KOPT-K1 (cell line): ENCODE measurements at regions not wholly inside any gene's neighbourhood (a gene's known extent, or its start where the extent isn't known, plus 50 kb on each side); places are given as distances from the start of the nearest gene placed in this dataset.

Experiments used
- H3K27ac ChIP-seq: fragments of 200-600 bp; sonication (generic); 2 replicates; pipeline ENCODE4 v1.5.1; 2016; ENCODE audit warnings: antibody characterized with exemption, mild to moderate bottlenecking, low read depth, low read length; ENCODE audit not compliant: poor library complexity, severe bottlenecking
- H3K36me3 ChIP-seq: fragments of 200-600 bp; sonication (generic); 2 replicates; pipeline ENCODE4 v1.5.1; 2017; ENCODE audit warnings: antibody characterized with exemption, mild to moderate bottlenecking, low read length, moderate library complexity; ENCODE audit not compliant: insufficient read depth
- H3K9me3 ChIP-seq: fragments of 200-600 bp; sonication (generic); 2 replicates; pipeline ENCODE4 v1.5.1; 2017; ENCODE audit warnings: antibody characterized with exemption, low read length, mild to moderate bottlenecking; ENCODE audit not compliant: insufficient read depth, poor library complexity, severe bottlenecking

- no peaks in the 10 kb centered on the region for H3K36me3 ChIP-seq
- no peaks in the 10 kb centered on the region for H3K9me3 ChIP-seq
- no peak overlapping the region for H3K27ac ChIP-seq
These were observed 98.3 kb upstream of the NPVF start for GRCh38 chr7:25326501-25327156.

GRCh38 chr7:25329815-25330214 is 101.5 kb upstream of the NPVF start:
- H3K9me3 ChIP-seq = no peaks in the 10 kb centered on the region
- H3K36me3 ChIP-seq = no peaks in the 10 kb centered on the region
- no peak overlapping the region for H3K27ac ChIP-seq

GRCh38 chr7:25333296-25333928 is 105.1 kb upstream of the NPVF start:
- H3K9me3 ChIP-seq = no peaks in the 10 kb centered on the region
- H3K27ac ChIP-seq = no peak overlapping the region

GRCh38 chr7:25347360-25348066 is 119.2 kb upstream of the NPVF start:
- no peaks in the 10 kb centered on the region for H3K9me3 ChIP-seq
- no peaks in the 10 kb centered on the region for H3K36me3 ChIP-seq
- H3K27ac ChIP-seq = no peak overlapping the region

More at GRCh38 chr7:25333296-25333928, 105.1 kb upstream of the NPVF start:
- no peaks in the 10 kb centered on the region for H3K36me3 ChIP-seq

GRCh38 chr7:25348104-25348503 is 119.8 kb upstream of the NPVF start:
- Histone ChIP-seq H3K36me3 (no peaks in the 10 kb centered on the region), H3K9me3 (no peaks in the 10 kb centered on the region), H3K27ac (no peak overlapping the region)

- Histone ChIP-seq H3K36me3 (no peaks in the 10 kb centered on the region), H3K9me3 (no peaks in the 10 kb centered on the region), H3K27ac (no peak overlapping the region)
These were observed 121.2 kb upstream of the NPVF start for GRCh38 chr7:25349283-25350017.

GRCh38 chr7:25350041-25350440 is 121.8 kb upstream of the NPVF start:
- Histone ChIP-seq H3K36me3 (no peaks in the 10 kb centered on the region), H3K27ac (no peak overlapping the region), H3K9me3 (no peaks in the 10 kb centered on the region)

GRCh38 chr7:25351761-25352160 is 123.5 kb upstream of the NPVF start:
- Histone ChIP-seq H3K27ac (no peak overlapping the region), H3K9me3 (no peaks in the 10 kb centered on the region), H3K36me3 (no peaks in the 10 kb centered on the region)

GRCh38 chr7:25353196-25353595 is 124.9 kb upstream of the NPVF start:
- H3K36me3 ChIP-seq = no peaks in the 10 kb centered on the region
- H3K27ac ChIP-seq = no peak overlapping the region
- H3K9me3 ChIP-seq = no peaks in the 10 kb centered on the region

- Histone ChIP-seq H3K9me3 (no peaks in the 10 kb centered on the region), H3K27ac (no peak overlapping the region), H3K36me3 (no peaks in the 10 kb centered on the region)
These were observed 125.4 kb upstream of the NPVF start for GRCh38 chr7:25353732-25354131.

- Histone ChIP-seq H3K9me3 (no peaks in the 10 kb centered on the region), H3K36me3 (no peaks in the 10 kb centered on the region), H3K27ac (no peak overlapping the region)
These were observed 128.4 kb upstream of the NPVF start for GRCh38 chr7:25356534-25357151.

GRCh38 chr7:25358926-25359325 is 130.6 kb upstream of the NPVF start:
- no peaks in the 10 kb centered on the region for H3K9me3 ChIP-seq
- no peaks in the 10 kb centered on the region for H3K36me3 ChIP-seq
- no peak overlapping the region for H3K27ac ChIP-seq

GRCh38 chr7:25359471-25360059 is 131.3 kb upstream of the NPVF start:
- no peak overlapping the region for H3K27ac ChIP-seq
- H3K9me3 ChIP-seq = no peaks in the 10 kb centered on the region

GRCh38 chr7:25360451-25360850 is 132.2 kb upstream of the NPVF start:
- Histone ChIP-seq H3K27ac (no peak overlapping the region), H3K36me3 (no peaks in the 10 kb centered on the region), H3K9me3 (no peaks in the 10 kb centered on the region)

More at GRCh38 chr7:25359471-25360059, 131.3 kb upstream of the NPVF start:
- no peaks in the 10 kb centered on the region for H3K36me3 ChIP-seq
